ENCODE measurements at regions not wholly inside any gene's neighbourhood (a gene's known extent, or its start where the extent isn't known, plus 50 kb on each side); places are given as distances from the start of the nearest gene placed in this dataset.

GRCh38 chr5:117559005-117559844 is 984.6 kb upstream of the SEMA6A start:
- TF ChIP-seq CTCF (conservative IDR thresholded peaks at IDR 0.05; ENCODE audit: low read depth in 2 of 2) (no peak), EZH2 (IDR thresholded peaks at IDR 0.05; ENCODE audit: low read depth, unreplicated experiment) (no peak), POLR2AphosphoS5 (IDR thresholded peaks at IDR 0.05; ENCODE audit: low read depth) (no peak), CREB1 (CRISPR knock-in tag; IDR thresholded peaks at IDR 0.05; ENCODE audit: low read depth) (no peak), REST (IDR thresholded peaks at IDR 0.05; ENCODE audit: unreplicated experiment) (no peak), ETS1 (IDR thresholded peaks at IDR 0.05) (no peak), EZH2phosphoT487 (IDR thresholded peaks at IDR 0.05; ENCODE audit: unreplicated experiment) (no peak), ZNF462 (CRISPR knock-in tag; IDR thresholded peaks at IDR 0.05) (no peak), JUNB (IDR thresholded peaks at IDR 0.05; ENCODE audit: unreplicated experiment) (no peak), NANOG (IDR thresholded peaks at IDR 0.05; ENCODE audit: borderline replicate concordance) (no peak), STAT1 (IDR thresholded peaks at IDR 0.05; ENCODE audit: unreplicated experiment) (no peak), ZNF114 (CRISPR knock-in tag; IDR thresholded peaks at IDR 0.05) (no peak), ZNF331 (CRISPR knock-in tag; IDR thresholded peaks at IDR 0.05; ENCODE audit: low read depth) (no peak)

All from GM23338 (cell line).